GM18505 (cell line): ENCODE measurements at regions not wholly inside any gene's neighbourhood (a gene's known extent, or its start where the extent isn't known, plus 50 kb on each side); places are given as distances from the start of the nearest gene placed in this dataset.

Experiments used
- ATAC-seq: cut with Tn5 transposase; IDR thresholded peaks from one replicate; pipeline ENCODE4 v1.9.1; 2021; ENCODE audit not compliant: unreplicated experiment
- POLR2A ChIP-seq: IDR thresholded peaks from 4 replicates; pipeline ENCODE4 v1.6.1; 2011; ENCODE audit warnings: borderline replicate concordance; ENCODE audit not compliant: insufficient read depth, insufficient read length; ENCODE audit errors: extremely low read depth

DNA sequence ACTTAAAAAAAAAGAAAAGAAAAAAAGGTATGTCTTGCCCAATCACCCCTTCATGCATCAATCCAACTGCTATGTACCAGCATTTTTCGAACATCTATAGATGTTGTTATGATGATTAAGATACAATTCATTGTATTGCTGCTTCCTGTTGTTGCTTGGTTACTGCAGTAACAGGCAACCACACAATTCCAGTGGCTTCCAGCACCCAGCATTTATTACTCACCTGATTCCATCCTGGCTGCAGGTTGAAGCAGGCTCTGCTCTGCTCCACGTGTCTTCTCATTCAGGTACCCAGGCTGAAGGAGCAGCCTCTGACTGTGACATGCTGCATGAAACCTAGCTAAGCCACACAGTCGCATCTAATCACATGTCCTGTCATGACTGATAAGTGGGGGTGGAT, 196.9 kb downstream of the INO80D start:
- no peak for TF ChIP-seq POLR2A
- no peak for ATAC-seq

DNA sequence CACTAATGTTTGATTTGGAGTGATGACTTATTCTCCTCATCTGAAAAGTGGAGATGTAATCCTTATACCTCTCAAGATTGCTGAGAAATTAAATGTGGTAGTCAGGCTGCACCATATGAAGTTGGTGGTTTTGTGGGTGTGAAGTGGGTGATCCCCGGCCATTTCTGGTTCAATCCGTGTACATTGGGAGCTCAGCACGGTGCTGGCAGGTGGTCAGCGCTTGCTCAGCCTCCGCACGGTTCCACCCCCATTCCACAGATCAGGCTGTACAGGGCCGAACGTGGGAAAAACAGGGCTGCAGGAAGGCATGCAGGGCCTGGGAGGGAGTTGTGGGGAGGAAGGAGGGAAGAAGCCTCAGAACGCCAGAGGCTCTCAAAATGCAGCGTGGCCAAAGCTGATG, 198.3 kb downstream of the INO80D start:
- TF ChIP-seq POLR2A = no peak
- ATAC-seq = no peak

DNA sequence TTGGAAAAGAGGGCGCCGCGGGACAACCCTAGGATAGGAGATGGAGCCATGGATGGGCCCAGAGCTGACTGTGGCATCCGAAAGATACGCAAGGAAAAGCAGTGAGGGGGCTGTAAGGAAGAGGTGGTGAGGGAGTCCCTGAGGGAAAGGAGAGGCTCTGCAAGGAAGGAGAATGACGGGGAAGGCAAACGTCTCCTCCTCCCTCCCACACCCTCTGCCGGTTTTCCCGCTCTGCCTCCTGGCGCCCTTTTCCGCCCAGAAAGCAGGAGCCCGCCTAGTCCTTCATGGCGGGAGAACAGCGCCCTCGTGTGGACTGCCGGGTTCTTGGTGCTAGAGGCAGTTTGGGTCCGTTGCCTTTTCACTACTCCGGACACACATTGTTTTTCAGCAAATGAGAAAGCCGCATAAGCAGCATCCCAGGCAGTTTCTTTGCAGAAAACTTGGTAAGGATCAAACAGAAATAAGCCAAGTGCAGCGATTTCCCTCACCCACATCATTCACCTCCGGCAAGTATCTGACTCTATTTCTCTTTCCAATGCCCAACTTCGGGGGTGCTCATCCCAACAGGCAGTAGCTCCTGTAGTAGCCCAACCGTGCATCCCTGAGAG, 200.4 kb downstream of the INO80D start:
- ATAC-seq = peak; percentile 58
- no peak for TF ChIP-seq POLR2A

DNA sequence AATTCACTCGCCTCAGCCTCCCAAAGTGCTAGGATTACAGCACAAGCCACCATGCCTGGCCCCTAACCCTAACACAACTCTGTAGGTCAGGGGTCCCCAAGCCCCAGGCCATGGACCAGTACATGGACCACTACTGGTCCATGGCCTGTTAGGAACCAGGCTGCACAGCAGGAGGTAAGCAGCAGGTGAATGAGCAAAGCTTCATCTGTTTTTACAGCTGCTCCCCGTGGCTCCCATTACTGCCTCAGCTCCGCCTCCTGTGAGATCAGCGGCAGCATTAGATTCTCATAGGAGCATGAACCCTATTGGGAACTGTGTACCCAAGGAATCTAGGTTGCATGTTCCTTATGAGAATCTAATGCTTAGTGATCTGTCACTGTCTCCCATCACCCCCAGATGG, 201.7 kb downstream of the NRP2 start:
- no peak for ATAC-seq
- no peak for TF ChIP-seq POLR2A

DNA sequence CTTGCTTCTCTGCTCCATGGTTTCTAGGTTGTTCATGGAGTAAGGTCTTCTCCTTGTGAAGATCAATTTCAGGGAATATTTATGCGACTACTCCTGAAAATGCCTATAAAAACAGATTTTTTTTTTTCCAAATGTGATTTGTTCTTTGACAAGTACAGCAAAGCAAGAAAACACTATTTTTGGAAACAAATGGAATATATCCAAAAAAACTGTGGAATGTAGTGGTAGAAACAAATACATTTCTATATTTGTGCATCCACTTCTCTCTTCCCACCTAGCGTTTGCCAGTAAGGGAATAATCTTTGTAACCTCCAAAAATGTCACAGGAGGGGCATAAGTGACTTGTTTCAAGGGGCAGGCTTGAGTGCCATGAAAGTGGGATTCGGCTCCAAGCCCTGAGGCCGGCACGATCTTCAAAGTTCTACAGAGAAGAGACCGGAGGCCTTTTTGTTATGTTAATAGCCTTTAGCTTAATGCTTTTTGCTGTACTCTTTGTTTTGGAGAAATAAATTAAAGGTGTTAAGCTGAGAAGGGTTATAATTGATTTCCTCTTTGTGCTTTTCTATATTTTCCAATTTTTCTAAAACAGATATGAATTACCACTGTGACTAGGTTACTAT, 200.6 kb downstream of the NRP2 start:
- ATAC-seq = no peak
- TF ChIP-seq POLR2A = no peak

DNA sequence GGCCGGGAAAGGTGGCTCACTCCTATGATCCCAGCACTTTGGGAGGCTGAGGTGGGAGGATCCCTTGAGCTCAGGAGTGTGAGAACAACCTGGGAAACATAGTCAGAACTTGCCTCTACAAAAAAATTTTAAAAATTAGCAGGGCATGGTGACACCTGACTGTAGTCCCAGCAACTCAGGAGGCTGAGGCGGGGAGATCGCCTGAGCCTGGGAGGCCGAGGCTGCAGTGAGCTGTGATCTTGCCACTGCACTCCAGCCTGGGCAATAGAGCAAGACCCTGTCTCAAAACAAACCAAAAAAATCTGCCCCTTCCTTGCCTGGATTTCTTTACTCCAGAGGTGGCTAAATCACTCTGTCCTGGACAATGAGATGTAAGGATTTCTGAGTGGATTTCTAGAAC, 197.7 kb downstream of the NRP2 start:
- no peak for ATAC-seq
- no peak for TF ChIP-seq POLR2A

DNA sequence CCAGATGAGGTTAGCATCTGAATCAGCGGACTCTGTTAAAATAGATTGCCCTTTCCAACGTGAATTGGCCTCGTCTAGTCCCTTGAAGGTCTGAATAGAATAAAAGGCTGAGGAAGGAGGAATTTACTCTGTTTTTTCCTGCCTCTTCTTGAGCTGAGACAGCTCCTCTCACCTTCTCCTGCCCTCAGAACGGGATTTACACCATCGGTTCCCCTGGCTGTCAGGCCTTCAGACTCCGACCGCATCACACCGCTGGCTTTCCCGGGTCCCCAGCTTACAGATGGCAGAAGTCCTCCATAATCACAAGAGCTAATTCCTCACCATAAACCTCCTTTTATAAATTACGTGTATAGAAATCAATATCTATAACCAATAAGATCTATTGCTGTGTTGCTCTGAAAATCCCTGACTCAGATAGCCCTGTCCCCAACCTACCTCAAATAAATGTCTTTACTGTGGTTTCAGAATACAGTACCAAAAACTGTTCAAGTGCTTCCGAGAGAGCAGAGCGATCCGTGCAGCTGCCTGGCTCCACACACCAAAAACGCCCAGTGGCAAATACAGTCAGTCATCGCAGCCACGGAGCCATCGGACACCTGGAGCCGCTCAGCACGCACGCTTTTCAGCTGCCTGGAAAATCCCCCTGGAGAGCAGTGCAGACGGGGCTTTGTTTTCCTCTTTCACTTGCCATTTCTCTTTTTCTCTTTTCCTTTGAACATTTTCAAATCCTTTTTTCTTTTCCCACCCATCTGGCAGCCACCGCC, 196.9 kb downstream of the NRP2 start:
- TF ChIP-seq POLR2A = no peak
- ATAC-seq = no peak

DNA sequence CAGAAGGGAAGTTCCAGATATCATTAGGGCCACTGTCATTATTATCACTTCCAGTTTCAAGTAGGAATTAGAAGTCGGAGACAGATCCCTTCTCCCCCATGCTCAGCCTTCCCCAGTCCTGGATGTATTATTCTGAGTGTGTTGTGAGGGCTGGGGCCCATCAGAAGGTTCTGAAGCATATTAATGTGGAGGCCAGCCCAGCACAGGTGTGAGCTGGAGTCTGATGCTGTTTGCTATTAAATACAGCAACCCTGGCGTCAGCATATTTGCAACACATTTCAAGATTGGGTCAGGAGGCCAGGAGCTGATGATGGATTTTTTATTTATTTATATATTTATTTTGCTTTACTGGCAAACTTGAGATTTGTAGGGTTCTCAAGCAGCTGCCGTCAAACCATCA, 195.2 kb downstream of the NRP2 start:
- ATAC-seq = no peak

DNA sequence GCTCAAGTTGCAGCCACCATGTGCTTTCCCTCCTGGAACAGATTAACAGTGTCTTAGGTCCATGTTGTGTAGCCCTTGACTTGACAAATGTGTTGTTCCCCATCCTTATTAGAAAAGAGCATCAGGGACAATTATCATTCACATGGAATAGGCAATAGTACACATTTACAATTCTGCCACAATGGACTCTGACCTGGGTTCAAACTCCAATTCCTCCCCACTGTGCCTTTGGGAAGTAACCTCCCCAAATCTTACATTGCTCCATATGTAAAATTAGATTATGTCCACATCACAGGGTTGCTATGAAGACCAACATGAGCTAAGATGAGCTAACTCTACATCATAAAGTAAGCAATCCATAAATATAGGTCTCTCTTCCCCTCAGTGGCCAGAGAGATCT, 193.8 kb downstream of the NRP2 start:
- TF ChIP-seq POLR2A = no peak
- ATAC-seq = no peak

More for the DNA sequence above, 195.2 kb downstream of the NRP2 start:
- no peak for TF ChIP-seq POLR2A

DNA sequence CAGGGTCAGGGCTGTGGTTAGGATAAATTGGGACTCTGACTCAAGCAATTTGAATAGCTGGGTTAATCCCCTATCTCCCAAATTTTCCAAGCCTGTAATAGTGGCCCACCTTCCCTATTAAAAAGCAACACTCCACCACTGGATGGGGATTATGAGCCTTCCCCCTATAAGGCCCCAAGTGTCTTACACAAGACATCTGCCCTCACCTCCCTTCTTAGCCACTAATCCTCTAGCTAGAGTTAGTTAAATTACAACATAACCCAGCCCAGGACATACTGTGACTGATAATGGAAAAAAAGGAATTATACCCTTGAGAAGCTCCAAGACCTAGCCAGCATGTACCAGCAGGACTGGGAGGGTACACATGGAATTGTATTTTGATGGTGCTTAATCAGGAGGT, 190.4 kb downstream of the NRP2 start:
- TF ChIP-seq POLR2A = no peak

DNA sequence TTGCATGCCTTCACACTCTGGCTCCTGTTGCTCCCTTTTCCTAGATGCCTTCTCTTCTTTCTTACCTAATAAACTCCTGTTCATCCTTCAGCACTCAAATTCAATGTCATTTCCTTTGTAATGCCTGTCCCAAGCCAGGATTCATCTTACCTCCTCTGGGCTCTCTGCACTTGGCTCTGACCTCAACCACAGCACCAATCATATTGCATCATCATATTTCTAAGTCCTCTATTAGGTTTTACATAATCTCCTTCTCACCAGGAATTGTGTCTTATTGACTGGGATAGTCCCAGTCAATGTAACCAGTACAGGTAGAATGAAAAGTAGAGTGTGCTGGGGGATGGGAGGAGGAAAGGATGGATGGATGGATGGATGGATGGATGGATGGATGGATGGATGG, 187.1 kb downstream of the NRP2 start:
- TF ChIP-seq POLR2A = no peak
- no peak for ATAC-seq

More for the DNA sequence above, 190.4 kb downstream of the NRP2 start:
- ATAC-seq = no peak

DNA sequence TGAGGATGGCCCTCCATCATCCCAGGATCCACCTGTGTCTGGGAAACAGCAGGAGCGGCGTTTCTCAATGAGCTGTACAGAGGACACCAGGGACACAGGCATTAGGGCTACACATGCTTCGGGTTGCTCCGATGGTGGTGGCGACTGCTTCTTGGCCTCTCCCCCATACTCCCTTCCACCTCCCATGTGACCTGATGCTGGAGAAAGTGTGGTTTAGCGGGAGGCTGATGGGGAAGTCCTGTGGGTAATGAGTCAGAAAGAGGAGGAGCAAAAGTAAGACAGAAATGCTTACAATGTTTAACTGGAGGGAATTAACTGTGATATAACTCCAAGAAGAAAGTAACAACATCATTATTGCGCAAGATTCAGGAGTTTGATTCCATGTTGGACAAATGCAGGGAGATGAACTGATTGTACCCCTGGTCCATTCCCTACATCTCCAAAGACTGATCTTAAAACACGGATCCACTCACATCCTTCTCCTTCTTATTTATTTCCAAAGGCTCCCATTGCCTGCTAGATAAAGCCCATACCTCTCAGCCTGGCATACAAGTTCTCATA, 186.6 kb downstream of the NRP2 start:
- TF ChIP-seq POLR2A = no peak
- peak; percentile 56 for ATAC-seq

DNA sequence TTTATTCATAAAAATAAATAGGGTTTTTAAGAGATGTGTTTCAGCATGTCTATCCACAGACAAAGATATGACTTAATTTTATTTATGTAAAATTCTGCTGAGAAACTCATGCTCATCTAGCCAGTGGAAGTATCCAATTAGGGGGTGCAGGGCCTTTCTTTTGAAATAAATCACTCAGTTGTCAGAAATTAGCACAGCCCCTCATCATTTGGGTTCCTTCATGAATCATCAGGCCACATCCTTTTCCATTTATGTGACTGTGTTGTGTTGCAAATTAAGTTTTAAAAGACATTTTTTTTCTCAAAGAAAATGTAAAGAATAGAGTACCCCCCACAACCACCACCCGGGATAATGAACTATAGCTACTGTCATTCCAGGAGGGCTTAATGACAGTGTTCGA, 185.8 kb downstream of the NRP2 start:
- no peak for ATAC-seq
- no peak for TF ChIP-seq POLR2A

DNA sequence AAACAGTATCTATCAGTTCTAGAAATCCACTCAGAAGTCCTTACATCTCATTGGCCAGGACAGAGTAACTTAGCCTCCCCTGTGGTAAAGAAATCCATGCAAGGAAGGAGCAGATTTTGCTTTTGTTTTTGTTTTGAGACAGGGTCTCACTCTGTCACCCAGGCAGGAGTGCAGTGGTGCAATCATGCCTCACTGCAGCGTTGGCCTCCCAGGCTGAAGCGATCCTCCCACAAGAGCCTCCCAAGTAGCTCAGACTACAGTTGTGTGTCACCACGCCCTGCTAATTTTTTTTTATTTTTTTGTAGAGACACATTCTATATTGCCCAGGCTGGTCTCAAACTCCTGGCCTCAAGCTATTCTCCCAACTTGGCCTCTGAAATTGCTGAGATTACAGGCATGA, 185.1 kb downstream of the NRP2 start:
- TF ChIP-seq POLR2A = no peak
- ATAC-seq = no peak
